NCI-H748 (cell line): ENCODE measurements at regions not wholly inside any gene's neighbourhood (a gene's known extent, or its start where the extent isn't known, plus 50 kb on each side); places are given as distances from the start of the nearest gene placed in this dataset.

ENCODE experiments used
- DNase-seq: peaks from one replicate; lab custom pipeline; 2025; ENCODE audit not compliant: unreplicated experiment; lab: John Stamatoyannopoulos, UW

GRCh38 chr9:113808391-113809358, 67.4 kb upstream of the ZNF618 start:
- no peak for DNase-seq

GRCh38 chr9:113817171-113817570, 58.9 kb upstream of the ZNF618 start:
- no peak for DNase-seq

GRCh38 chr9:113818391-113818790, 57.7 kb upstream of the ZNF618 start:
- DNase-seq: no peak

- DNase-seq: no peak
Observed at GRCh38 chr9:113822315-113822714, 53.8 kb upstream of the ZNF618 start.

- no peak for DNase-seq
Observed at GRCh38 chr9:113823421-113823820, 52.7 kb upstream of the ZNF618 start.
